ENCODE measurements at regions not wholly inside any gene's neighbourhood (a gene's known extent, or its start where the extent isn't known, plus 50 kb on each side); places are given as distances from the start of the nearest gene placed in this dataset.

GRCh38 chr10:29883231-29883630 is 176.2 kb downstream of the JCAD start:
- Histone ChIP-seq H3K4ac (ENCODE audit: low read depth, low read length) (no peak overlapping the region), H4K12ac (ENCODE audit: low read depth, low read length) (no peak overlapping the region), H3K9ac (ENCODE audit: low read length) (no peak overlapping the region), H3K4me1 (ENCODE audit: control insufficient read depth in 1 of 2, insufficient read depth in 2 of 2, low read length in 2 of 2) (peaks cover 12 to 21% of the 10 kb centered on the region in 2 experiments), H2BK120ac (ENCODE audit: insufficient read depth, low read length, poor library complexity) (no peak overlapping the region), H3K4me3 (ENCODE audit: low read depth, low read length) (no peak overlapping the region), H3K36me3 (ENCODE audit: control insufficient read depth in 1 of 2, insufficient read depth in 2 of 2, low read length in 2 of 2) (no peaks in the 10 kb centered on the region), H3K27ac (ENCODE audit: low read depth, low read length) (no peak overlapping the region), H3K27me3 (ENCODE audit: insufficient read depth, low read length) (no peaks in the 10 kb centered on the region), H3K9me3 (ENCODE audit: insufficient read depth, low read depth, low read length) (no peaks in the 10 kb centered on the region), H3K79me2 (ENCODE audit: control insufficient read depth, insufficient read depth, low read length, poor library complexity) (no peaks in the 10 kb centered on the region), H3K14ac (ENCODE audit: low read length) (no peak overlapping the region), H4K8ac (ENCODE audit: low read depth, low read length) (no peak overlapping the region), H2AK5ac (ENCODE audit: low read length) (no peak overlapping the region), H3K23ac (ENCODE audit: low read length) (no peak overlapping the region), H3K79me1 (ENCODE audit: low read length) (peaks cover 4% of the 10 kb centered on the region), H2BK5ac (ENCODE audit: low read depth, low read length, poor library complexity) (no peak overlapping the region), H3K18ac (ENCODE audit: low read length) (no peak overlapping the region), H4K91ac (ENCODE audit: low read depth, low read length) (no peak overlapping the region), H3K4me2 (ENCODE audit: low read length) (no peak overlapping the region), H2AFZ (ENCODE audit: insufficient read depth, low read length, poor library complexity) (no peak overlapping the region), H2BK12ac (ENCODE audit: low read length) (peak overlapping the region; percentile 55)
- WGBS (ENCODE audit: extremely low coverage, insufficient coverage, insufficient read length) = no CpG with 5 or more reads among the region's 3 CpGs
- peak; percentile 75 to 81 for DNase-seq

GRCh38 chr10:29882766-29883165 is 176.6 kb downstream of the JCAD start:
- no peak overlapping the region for H3K4me3 ChIP-seq (ENCODE audit: low read depth, low read length)
- H3K23ac ChIP-seq (ENCODE audit: low read length) = no peak overlapping the region
- H3K36me3 ChIP-seq (ENCODE audit: control insufficient read depth in 1 of 2, insufficient read depth in 2 of 2, low read length in 2 of 2) = no peaks in the 10 kb centered on the region
- peak overlapping the region; percentile 79 for H2BK12ac ChIP-seq (ENCODE audit: low read length)
- peaks cover 6% of the 10 kb centered on the region for H3K79me1 ChIP-seq (ENCODE audit: low read length)
- H4K8ac ChIP-seq (ENCODE audit: low read depth, low read length) = no peak overlapping the region
- H3K4ac ChIP-seq (ENCODE audit: low read depth, low read length) = peak overlapping the region; percentile 9
- H2AFZ ChIP-seq (ENCODE audit: insufficient read depth, low read length, poor library complexity) = no peak overlapping the region
- no peak overlapping the region for H3K4me2 ChIP-seq (ENCODE audit: low read length)
- H3K9ac ChIP-seq (ENCODE audit: low read length) = no peak overlapping the region
- peak overlapping the region; percentile 63 for H4K91ac ChIP-seq (ENCODE audit: low read depth, low read length)
- no peaks in the 10 kb centered on the region for H3K27me3 ChIP-seq (ENCODE audit: insufficient read depth, low read length)
- peak overlapping the region; percentile 64 for H3K14ac ChIP-seq (ENCODE audit: low read length)
- no peak overlapping the region for H4K12ac ChIP-seq (ENCODE audit: low read depth, low read length)
- H3K27ac ChIP-seq (ENCODE audit: low read depth, low read length) = no peak overlapping the region
- H3K18ac ChIP-seq (ENCODE audit: low read length) = peak overlapping the region; percentile 73
- whole genome bisulfite sequencing (ENCODE audit: extremely low coverage, insufficient coverage, insufficient read length) = no CpG with 5 or more reads among the region's 7 CpGs
- no peaks in the 10 kb centered on the region for H3K79me2 ChIP-seq (ENCODE audit: control insufficient read depth, insufficient read depth, low read length, poor library complexity)
- no peak overlapping the region for H2BK5ac ChIP-seq (ENCODE audit: low read depth, low read length, poor library complexity)
- peak overlapping the region; percentile 71 for H2AK5ac ChIP-seq (ENCODE audit: low read length)
- H3K4me1 ChIP-seq (ENCODE audit: control insufficient read depth in 1 of 2, insufficient read depth in 2 of 2, low read length in 2 of 2) = peaks cover 12 to 25% of the 10 kb centered on the region in 2 experiments
- peak overlapping the region; percentile 82 for H2BK120ac ChIP-seq (ENCODE audit: insufficient read depth, low read length, poor library complexity)
- no peaks in the 10 kb centered on the region for H3K9me3 ChIP-seq (ENCODE audit: insufficient read depth, low read depth, low read length)
- peak; percentile 11 to 53 for DNase-seq

DNA sequence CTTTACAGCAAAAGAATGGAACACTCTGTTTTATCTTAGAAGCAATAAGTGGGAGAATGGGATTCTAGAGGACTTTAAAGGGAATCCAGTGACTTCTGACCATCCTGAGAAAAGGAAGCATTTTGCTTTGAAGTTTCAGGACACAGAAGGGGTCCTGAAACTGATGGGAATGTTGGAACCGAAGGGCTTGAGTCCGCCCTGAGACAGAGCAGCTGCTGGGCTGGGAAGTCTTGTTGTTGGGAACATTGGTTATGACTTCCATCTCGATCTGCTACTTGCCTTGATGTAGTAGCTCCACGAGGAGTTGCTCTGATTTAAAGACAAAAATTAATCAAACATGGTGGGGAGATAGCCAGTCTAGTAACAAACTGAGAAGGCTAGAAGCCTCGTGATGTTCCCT is 177.6 kb downstream of the JCAD start:
- H3K27me3 ChIP-seq (ENCODE audit: insufficient read depth, low read length) = no peaks in the 10 kb centered on the region
- H2BK120ac ChIP-seq (ENCODE audit: insufficient read depth, low read length, poor library complexity) = no peak overlapping the region
- no peak overlapping the region for H3K4me3 ChIP-seq (ENCODE audit: low read depth, low read length)
- WGBS (ENCODE audit: extremely low coverage, insufficient coverage, insufficient read length) = no CpG with 5 or more reads among the region's 5 CpGs
- H3K79me1 ChIP-seq (ENCODE audit: low read length) = peaks cover 11% of the 10 kb centered on the region
- H3K4me1 ChIP-seq (ENCODE audit: control insufficient read depth in 1 of 2, insufficient read depth in 2 of 2, low read length in 2 of 2) = peaks cover 12 to 25% of the 10 kb centered on the region in 2 experiments
- H3K9ac ChIP-seq (ENCODE audit: low read length) = no peak overlapping the region
- H3K4me2 ChIP-seq (ENCODE audit: low read length) = no peak overlapping the region
- no peak overlapping the region for H2AK5ac ChIP-seq (ENCODE audit: low read length)
- H3K27ac ChIP-seq (ENCODE audit: low read depth, low read length) = no peak overlapping the region
- H4K91ac ChIP-seq (ENCODE audit: low read depth, low read length) = peak overlapping the region; percentile 17
- H4K8ac ChIP-seq (ENCODE audit: low read depth, low read length) = no peak overlapping the region
- DNase-seq = no peak
- H2BK12ac ChIP-seq (ENCODE audit: low read length) = no peak overlapping the region
- H3K23ac ChIP-seq (ENCODE audit: low read length) = no peak overlapping the region
- H3K9me3 ChIP-seq (ENCODE audit: insufficient read depth, low read depth, low read length) = no peaks in the 10 kb centered on the region
- H2BK5ac ChIP-seq (ENCODE audit: low read depth, low read length, poor library complexity) = no peak overlapping the region
- H2AFZ ChIP-seq (ENCODE audit: insufficient read depth, low read length, poor library complexity) = no peak overlapping the region
- H3K36me3 ChIP-seq (ENCODE audit: control insufficient read depth in 1 of 2, insufficient read depth in 2 of 2, low read length in 2 of 2) = no peaks in the 10 kb centered on the region
- H3K4ac ChIP-seq (ENCODE audit: low read depth, low read length) = no peak overlapping the region
- H3K14ac ChIP-seq (ENCODE audit: low read length) = no peak overlapping the region
- H3K18ac ChIP-seq (ENCODE audit: low read length) = no peak overlapping the region
- H4K12ac ChIP-seq (ENCODE audit: low read depth, low read length) = no peak overlapping the region
- H3K79me2 ChIP-seq (ENCODE audit: control insufficient read depth, insufficient read depth, low read length, poor library complexity) = no peaks in the 10 kb centered on the region

GRCh38 chr10:29881336-29881771 is 178.0 kb downstream of the JCAD start:
- no peak overlapping the region for H2AFZ ChIP-seq (ENCODE audit: insufficient read depth, low read length, poor library complexity)
- WGBS (ENCODE audit: extremely low coverage, insufficient coverage, insufficient read length) = no CpG with 5 or more reads among the region's 9 CpGs
- no peak overlapping the region for H3K9ac ChIP-seq (ENCODE audit: low read length)
- no peak overlapping the region for H3K4ac ChIP-seq (ENCODE audit: low read depth, low read length)
- H3K79me1 ChIP-seq (ENCODE audit: low read length) = peaks cover 14% of the 10 kb centered on the region
- H3K4me3 ChIP-seq (ENCODE audit: low read depth, low read length) = no peak overlapping the region
- DNase-seq = no peak
- H3K9me3 ChIP-seq (ENCODE audit: insufficient read depth, low read depth, low read length) = no peaks in the 10 kb centered on the region
- no peaks in the 10 kb centered on the region for H3K36me3 ChIP-seq (ENCODE audit: control insufficient read depth in 1 of 2, insufficient read depth in 2 of 2, low read length in 2 of 2)
- no peak overlapping the region for H3K18ac ChIP-seq (ENCODE audit: low read length)
- H4K8ac ChIP-seq (ENCODE audit: low read depth, low read length) = no peak overlapping the region
- no peak overlapping the region for H3K27ac ChIP-seq (ENCODE audit: low read depth, low read length)
- H3K4me1 ChIP-seq (ENCODE audit: control insufficient read depth in 1 of 2, insufficient read depth in 2 of 2, low read length in 2 of 2) = peaks cover 11 to 24% of the 10 kb centered on the region in 2 experiments
- H3K14ac ChIP-seq (ENCODE audit: low read length) = no peak overlapping the region
- no peak overlapping the region for H2AK5ac ChIP-seq (ENCODE audit: low read length)
- no peak overlapping the region for H3K4me2 ChIP-seq (ENCODE audit: low read length)
- H2BK5ac ChIP-seq (ENCODE audit: low read depth, low read length, poor library complexity) = no peak overlapping the region
- H4K91ac ChIP-seq (ENCODE audit: low read depth, low read length) = no peak overlapping the region
- no peak overlapping the region for H4K12ac ChIP-seq (ENCODE audit: low read depth, low read length)
- H3K27me3 ChIP-seq (ENCODE audit: insufficient read depth, low read length) = no peaks in the 10 kb centered on the region
- H3K23ac ChIP-seq (ENCODE audit: low read length) = no peak overlapping the region
- H2BK12ac ChIP-seq (ENCODE audit: low read length) = no peak overlapping the region
- H2BK120ac ChIP-seq (ENCODE audit: insufficient read depth, low read length, poor library complexity) = no peak overlapping the region
- H3K79me2 ChIP-seq (ENCODE audit: control insufficient read depth, insufficient read depth, low read length, poor library complexity) = no peaks in the 10 kb centered on the region

Data from trophoblast cell (in vitro differentiated cells and primary cell).